Neural crest cell (in vitro differentiated cells): ENCODE measurements at regions not wholly inside any gene's neighbourhood (a gene's known extent, or its start where the extent isn't known, plus 50 kb on each side); places are given as distances from the start of the nearest gene placed in this dataset.

Source experiments
- DNase-seq: peaks from one replicate; pipeline ENCODE4 v3.0.0; 2021; ENCODE audit warnings: low read depth, mixed read lengths, low spot score
- H3K27ac Mint-ChIP-seq: one replicate; pipeline ENCODE4 v1.8.0; 2021; ENCODE audit warnings: mild to moderate bottlenecking, mixed read lengths; ENCODE audit not compliant: unreplicated experiment
- H3K27me3 Mint-ChIP-seq: 2 replicates; pipeline ENCODE4 v1.8.0; 2021; ENCODE audit warnings: low read depth, mild to moderate bottlenecking, mixed read lengths
- H3K36me3 Mint-ChIP-seq: 2 replicates; pipeline ENCODE4 v1.8.0; 2021; ENCODE audit warnings: low read depth, mild to moderate bottlenecking, mixed read lengths
- H3K4me1 Mint-ChIP-seq: 2 replicates; pipeline ENCODE4 v1.8.0; 2021; ENCODE audit warnings: mixed read lengths
- H3K4me3 Mint-ChIP-seq: one replicate; pipeline ENCODE4 v1.8.0; 2021; ENCODE audit warnings: mild to moderate bottlenecking, mixed read lengths
- H3K9me3 Mint-ChIP-seq: 2 replicates; pipeline ENCODE4 v1.8.0; 2021; ENCODE audit warnings: mixed read lengths
- CTCF ChIP-seq: fragments of 200-600 bp; sonication (generic); conservative IDR thresholded peaks from 2 replicates; pipeline ENCODE4 v1.5.0; 2021; ENCODE audit warnings: antibody characterized with exemption, mild to moderate bottlenecking

- no peaks in the 10 kb centered on the region for H3K9me3 Mint-ChIP-seq
- H3K27ac Mint-ChIP-seq, result no peak overlapping the region
- DNase-seq, result no peak
- no peaks in the 10 kb centered on the region for H3K4me1 Mint-ChIP-seq
- H3K36me3 Mint-ChIP-seq, result no peaks in the 10 kb centered on the region
- H3K27me3 Mint-ChIP-seq, result peaks cover 47% of the 10 kb centered on the region
- no peak overlapping the region for H3K4me3 Mint-ChIP-seq
- no peak for TF ChIP-seq CTCF
Observed at GRCh38 chr9:34891386-34891785, 66.7 kb upstream of the PHF24 start.

- Mint-ChIP-seq H3K9me3 (no peaks in the 10 kb centered on the region), H3K27me3 (peaks cover 22% of the 10 kb centered on the region), H3K4me1 (no peaks in the 10 kb centered on the region), H3K27ac (no peak overlapping the region), H3K4me3 (no peak overlapping the region), H3K36me3 (no peaks in the 10 kb centered on the region)
- TF ChIP-seq CTCF, result no peak
- no peak for DNase-seq
Observed at GRCh38 chr9:34887841-34888240, 70.2 kb upstream of the PHF24 start.

- no peaks in the 10 kb centered on the region for H3K4me1 Mint-ChIP-seq
- H3K36me3 Mint-ChIP-seq, result no peaks in the 10 kb centered on the region
- H3K9me3 Mint-ChIP-seq, result peaks cover 2% of the 10 kb centered on the region
- no peak for DNase-seq
- no peak overlapping the region for H3K27ac Mint-ChIP-seq
- H3K27me3 Mint-ChIP-seq, result peaks cover 33% of the 10 kb centered on the region
- no peak for TF ChIP-seq CTCF
- H3K4me3 Mint-ChIP-seq, result no peak overlapping the region
Observed at GRCh38 chr9:34884747-34885189, 73.3 kb upstream of the PHF24 start.

DNA sequence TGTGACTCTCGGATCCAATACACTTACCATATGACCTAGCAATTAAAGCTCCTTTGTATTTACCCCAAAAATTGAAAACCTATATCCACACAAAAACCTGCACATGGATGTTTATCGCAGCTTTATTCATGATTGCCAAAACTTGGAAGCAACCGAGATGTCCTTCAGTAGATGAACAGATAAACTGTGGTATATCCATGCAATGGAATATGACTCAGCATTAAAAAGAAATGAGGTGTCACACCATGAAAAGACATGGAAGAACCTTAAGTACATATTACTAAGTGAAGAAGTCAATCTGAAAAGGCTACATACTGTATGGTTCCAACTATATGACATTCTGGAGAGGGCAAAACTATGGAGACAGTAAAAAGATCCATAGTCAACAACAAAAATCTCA, 82.0 kb upstream of the PHF24 start:
- Mint-ChIP-seq H3K9me3 (peaks cover 4% of the 10 kb centered on the region), H3K4me3 (no peak overlapping the region), H3K4me1 (no peaks in the 10 kb centered on the region), H3K27ac (no peak overlapping the region), H3K27me3 (peaks cover 38% of the 10 kb centered on the region), H3K36me3 (no peaks in the 10 kb centered on the region)
- no peak for TF ChIP-seq CTCF
- no peak for DNase-seq

GRCh38 chr9:34869390-34869789, 88.7 kb upstream of the PHF24 start:
- no peak overlapping the region for H3K27ac Mint-ChIP-seq
- no peak for DNase-seq
- peak; percentile 40 for TF ChIP-seq CTCF
- H3K9me3 Mint-ChIP-seq, result peaks cover 1% of the 10 kb centered on the region
- H3K27me3 Mint-ChIP-seq, result peaks cover 63% of the 10 kb centered on the region
- no peaks in the 10 kb centered on the region for H3K4me1 Mint-ChIP-seq
- H3K4me3 Mint-ChIP-seq, result no peak overlapping the region
- no peaks in the 10 kb centered on the region for H3K36me3 Mint-ChIP-seq

GRCh38 chr9:34866614-34867013, 91.5 kb upstream of the PHF24 start:
- no peak overlapping the region for H3K4me3 Mint-ChIP-seq

More at GRCh38 chr9:34866614-34867013, 91.5 kb upstream of the PHF24 start:
- Mint-ChIP-seq H3K36me3 (no peaks in the 10 kb centered on the region), H3K4me1 (no peaks in the 10 kb centered on the region), H3K9me3 (no peaks in the 10 kb centered on the region), H3K27me3 (peaks cover 70% of the 10 kb centered on the region), H3K27ac (no peak overlapping the region)
- TF ChIP-seq CTCF, result no peak
- no peak for DNase-seq
